CD4-positive, alpha-beta T cell (primary cell): ENCODE measurements at regions not wholly inside any gene's neighbourhood (a gene's known extent, or its start where the extent isn't known, plus 50 kb on each side); places are given as distances from the start of the nearest gene placed in this dataset.

Experiments used
- ATAC-seq: fragments of 200-7000 bp; cut with Tn5 transposase; one replicate; pipeline ENCODE4 v1.10.0; 2022; ENCODE audit warnings: mild to moderate bottlenecking; ENCODE audit not compliant: poor library complexity
- CTCF ChIA-PET: fragments of 350-600 bp; sonication (Branson Sonifier 250); formaldehyde crosslinking; loops from one replicate; lab custom pipeline; 2021; ENCODE audit warnings: antibody characterized with exemption, inconsistent platforms; lab: Charles Lee
- POLR2A ChIA-PET: fragments of 350-600 bp; sonication (Branson Sonifier 250); formaldehyde crosslinking; loops from one replicate; lab custom pipeline; 2021; ENCODE audit warnings: antibody characterized with exemption, inconsistent platforms; lab: Charles Lee
- DNase-seq, 14 experiments: peaks; one replicate each; pipeline ENCODE4 v3.0.0-alpha.2; 2013 to 2020; ENCODE audit warnings: mixed read lengths in 2 of 14
- H3K27ac ChIP-seq, 2 donors: one replicate each; pipeline versions ENCODE4 v1.5.1 to v1.7.0; 2013; ENCODE audit warnings: low read length in 2 of 2, low read depth in 1 of 2, mild to moderate bottlenecking in 1 of 2
- H3K27me3 ChIP-seq, 2 experiments: 1 replicate in 1 of 2; 2 replicates in 1 of 2; pipeline versions ENCODE4 v1.6.1 to v1.7.0; 2013; ENCODE audit warnings: low read length in 2 of 2, control low read depth in 1 of 2, mild to moderate bottlenecking in 1 of 2, moderate library complexity in 1 of 2; ENCODE audit not compliant: insufficient read depth in 2 of 2, control insufficient read depth in 1 of 2
- H3K36me3 ChIP-seq: one replicate; pipeline ENCODE4 v1.6.1; 2013; ENCODE audit warnings: low read length, control low read depth; ENCODE audit not compliant: insufficient read depth
- H3K4me1 ChIP-seq: one replicate; pipeline ENCODE4 v1.6.1; 2013; ENCODE audit warnings: low read length, control low read depth; ENCODE audit not compliant: insufficient read depth
- H3K4me3 ChIP-seq: one replicate; pipeline ENCODE4 v1.5.1; 2013; ENCODE audit warnings: mild to moderate bottlenecking, low read length, moderate library complexity
- H3K9me3 ChIP-seq, 2 experiments: 1 replicate in 1 of 2; 2 replicates in 1 of 2; pipeline versions ENCODE4 v1.6.1 to v1.7.0; 2013; ENCODE audit warnings: low read length in 2 of 2, mild to moderate bottlenecking in 2 of 2, control low read depth in 1 of 2, moderate library complexity in 1 of 2; ENCODE audit not compliant: control insufficient read depth in 1 of 2, insufficient read depth in 1 of 2
- H3K27ac Mint-ChIP-seq: one replicate; pipeline ENCODE4 v1.8.0; 2020; ENCODE audit warnings: mixed read lengths
- H3K27me3 Mint-ChIP-seq: one replicate; pipeline ENCODE4 v1.8.0; 2021; ENCODE audit warnings: mixed read lengths
- H3K36me3 Mint-ChIP-seq: one replicate; pipeline ENCODE4 v1.8.0; 2021; ENCODE audit warnings: low read depth, mixed read lengths
- H3K4me1 Mint-ChIP-seq: one replicate; pipeline ENCODE4 v1.8.0; 2021; ENCODE audit warnings: low read depth, mixed read lengths
- H3K4me3 Mint-ChIP-seq: one replicate; pipeline ENCODE4 v1.8.0; 2020; ENCODE audit warnings: mild to moderate bottlenecking, mixed read lengths
- H3K9me3 Mint-ChIP-seq: one replicate; pipeline ENCODE4 v1.8.0; 2020; ENCODE audit warnings: mixed read lengths
- intact Hi-C, 2 experiments: fragments of 100-400 bp; cut with DNase I in 1 of 2; cut with micrococcal nuclease in 1 of 2; formaldehyde crosslinking; loops; one replicate each; pipeline versions ENCODE4 v1.15.1 to v1.9.0; 2023 to 2025; cut with DNase I, micrococcal nuclease
- TF ChIP-seq, protein P1 (sequence below): fragments of 200-600 bp; IDR thresholded peaks from one replicate; pipeline ENCODE4 v1.8.0; 2022; ENCODE audit warnings: antibody characterized with exemption, mild to moderate bottlenecking

DNA sequence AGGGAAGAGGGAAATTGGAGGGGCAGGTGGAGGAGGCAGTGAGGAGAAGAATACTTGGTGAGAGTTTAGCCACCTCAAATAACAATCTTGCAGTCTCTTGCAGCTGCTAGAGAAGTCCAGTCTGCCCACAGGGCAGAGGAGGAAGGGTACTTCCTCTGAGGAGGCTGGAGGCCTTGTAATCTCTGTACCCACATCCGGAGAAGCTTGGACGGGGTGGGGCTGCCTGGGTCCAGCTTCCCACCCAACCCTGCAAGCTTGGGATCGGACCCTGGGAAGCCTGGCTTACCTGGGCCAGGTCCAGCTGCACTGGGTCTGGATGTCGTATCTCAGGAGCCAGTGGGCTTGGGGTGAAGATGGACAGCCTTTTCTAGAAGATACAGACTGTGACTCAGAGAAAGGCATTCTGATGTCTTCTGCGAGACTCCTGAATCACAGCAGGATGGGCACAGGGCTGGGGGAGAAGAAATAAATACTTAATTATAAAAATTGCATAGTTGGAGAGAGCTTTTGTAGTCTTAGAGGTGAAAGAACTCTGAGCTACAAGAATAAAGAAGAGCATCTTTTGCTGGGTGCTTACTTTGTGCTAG lies 111.8 kb upstream of the JUN start:
- H3K27me3 Mint-ChIP-seq: no peaks in the 10 kb centered on the region
- Histone ChIP-seq H3K27ac (no peak overlapping the region), H3K4me3 (no peak overlapping the region), H3K9me3 (no peaks in the 10 kb centered on the region), H3K4me1 (peaks cover 20% of the 10 kb centered on the region), H3K27me3 (no peaks in the 10 kb centered on the region), H3K36me3 (no peaks in the 10 kb centered on the region)
- no peak for ATAC-seq
- ChIA-PET POLR2A (interaction anchor here (0.7 kb wide), 1 partner anchor 110 kb away, joined by 3 read pairs; no protein-coding TSS in a partner anchor), CTCF (no interaction called here)
- H3K27ac Mint-ChIP-seq: no peak overlapping the region
- H3K36me3 Mint-ChIP-seq: no peaks in the 10 kb centered on the region
- intact Hi-C loops: no loop called here
- H3K4me1 Mint-ChIP-seq: no peaks in the 10 kb centered on the region
- TF ChIP-seq, protein P1, sequence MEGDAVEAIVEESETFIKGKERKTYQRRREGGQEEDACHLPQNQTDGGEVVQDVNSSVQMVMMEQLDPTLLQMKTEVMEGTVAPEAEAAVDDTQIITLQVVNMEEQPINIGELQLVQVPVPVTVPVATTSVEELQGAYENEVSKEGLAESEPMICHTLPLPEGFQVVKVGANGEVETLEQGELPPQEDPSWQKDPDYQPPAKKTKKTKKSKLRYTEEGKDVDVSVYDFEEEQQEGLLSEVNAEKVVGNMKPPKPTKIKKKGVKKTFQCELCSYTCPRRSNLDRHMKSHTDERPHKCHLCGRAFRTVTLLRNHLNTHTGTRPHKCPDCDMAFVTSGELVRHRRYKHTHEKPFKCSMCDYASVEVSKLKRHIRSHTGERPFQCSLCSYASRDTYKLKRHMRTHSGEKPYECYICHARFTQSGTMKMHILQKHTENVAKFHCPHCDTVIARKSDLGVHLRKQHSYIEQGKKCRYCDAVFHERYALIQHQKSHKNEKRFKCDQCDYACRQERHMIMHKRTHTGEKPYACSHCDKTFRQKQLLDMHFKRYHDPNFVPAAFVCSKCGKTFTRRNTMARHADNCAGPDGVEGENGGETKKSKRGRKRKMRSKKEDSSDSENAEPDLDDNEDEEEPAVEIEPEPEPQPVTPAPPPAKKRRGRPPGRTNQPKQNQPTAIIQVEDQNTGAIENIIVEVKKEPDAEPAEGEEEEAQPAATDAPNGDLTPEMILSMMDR: no peak
- H3K4me3 Mint-ChIP-seq: no peak overlapping the region
- no peak for DNase-seq
- no peaks in the 10 kb centered on the region for H3K9me3 Mint-ChIP-seq

DNA sequence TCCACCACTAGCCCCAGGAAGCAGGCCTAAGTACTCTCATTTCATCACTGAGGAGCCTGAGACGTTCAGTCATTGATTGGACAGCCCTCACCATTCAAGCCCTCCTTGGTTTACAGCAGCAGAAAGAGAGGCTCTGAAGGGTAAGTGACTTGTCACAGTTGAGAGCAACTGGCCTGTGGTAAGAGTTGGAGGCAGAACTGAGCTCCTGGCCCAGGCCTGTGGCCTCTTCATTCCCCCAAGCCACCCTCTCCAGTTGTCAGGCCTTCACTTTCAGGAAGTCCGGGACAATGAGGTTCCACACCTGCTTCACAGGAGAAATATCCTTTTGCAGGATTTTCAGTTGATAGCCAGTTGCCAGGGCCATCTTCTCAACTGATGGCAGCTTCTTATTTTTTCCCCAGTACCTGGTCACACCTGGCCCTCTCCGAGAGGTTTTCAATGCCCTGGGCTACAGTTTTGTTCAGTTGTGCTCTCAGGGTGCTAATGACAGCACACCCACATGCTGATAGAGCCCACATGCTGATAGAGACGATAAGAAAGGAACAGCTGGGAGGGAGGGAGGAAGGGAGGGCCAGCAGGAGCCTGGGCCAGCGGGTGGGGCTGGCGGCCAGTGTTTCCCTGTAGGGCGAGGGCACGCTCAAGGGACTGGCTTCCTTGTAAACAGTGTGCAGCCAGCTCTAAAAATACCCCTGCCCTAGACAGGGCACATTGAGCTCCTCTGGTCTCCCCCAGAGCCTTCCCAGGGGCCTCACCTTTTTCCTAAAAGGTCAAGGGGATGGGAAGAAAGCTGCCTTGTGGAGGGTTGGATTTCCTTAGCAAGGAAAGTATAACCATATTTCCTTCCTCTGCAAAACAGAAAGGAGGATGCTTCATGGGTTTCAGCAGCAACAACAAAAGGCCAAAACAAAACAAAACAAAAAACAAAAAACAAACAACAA lies 112.7 kb upstream of the JUN start:
- Mint-ChIP-seq H3K27me3 (no peaks in the 10 kb centered on the region), H3K9me3 (no peaks in the 10 kb centered on the region), H3K4me3 (no peak overlapping the region), H3K36me3 (no peaks in the 10 kb centered on the region), H3K27ac (no peak overlapping the region), H3K4me1 (no peaks in the 10 kb centered on the region)
- ChIA-PET CTCF (no interaction called here), POLR2A (interaction anchor here (0.7 kb wide), 1 partner anchor 111 kb away, joined by 3 read pairs; no protein-coding TSS in a partner anchor)
- Histone ChIP-seq H3K27ac (no peak overlapping the region), H3K4me3 (no peak overlapping the region), H3K4me1 (peaks cover 20% of the 10 kb centered on the region), H3K36me3 (no peaks in the 10 kb centered on the region), H3K27me3 (no peaks in the 10 kb centered on the region), H3K9me3 (no peaks in the 10 kb centered on the region)
- DNase-seq (no peak), ATAC-seq (no peak)
- TF ChIP-seq, protein P1: no peak
- intact Hi-C loops: no loop called here

DNA sequence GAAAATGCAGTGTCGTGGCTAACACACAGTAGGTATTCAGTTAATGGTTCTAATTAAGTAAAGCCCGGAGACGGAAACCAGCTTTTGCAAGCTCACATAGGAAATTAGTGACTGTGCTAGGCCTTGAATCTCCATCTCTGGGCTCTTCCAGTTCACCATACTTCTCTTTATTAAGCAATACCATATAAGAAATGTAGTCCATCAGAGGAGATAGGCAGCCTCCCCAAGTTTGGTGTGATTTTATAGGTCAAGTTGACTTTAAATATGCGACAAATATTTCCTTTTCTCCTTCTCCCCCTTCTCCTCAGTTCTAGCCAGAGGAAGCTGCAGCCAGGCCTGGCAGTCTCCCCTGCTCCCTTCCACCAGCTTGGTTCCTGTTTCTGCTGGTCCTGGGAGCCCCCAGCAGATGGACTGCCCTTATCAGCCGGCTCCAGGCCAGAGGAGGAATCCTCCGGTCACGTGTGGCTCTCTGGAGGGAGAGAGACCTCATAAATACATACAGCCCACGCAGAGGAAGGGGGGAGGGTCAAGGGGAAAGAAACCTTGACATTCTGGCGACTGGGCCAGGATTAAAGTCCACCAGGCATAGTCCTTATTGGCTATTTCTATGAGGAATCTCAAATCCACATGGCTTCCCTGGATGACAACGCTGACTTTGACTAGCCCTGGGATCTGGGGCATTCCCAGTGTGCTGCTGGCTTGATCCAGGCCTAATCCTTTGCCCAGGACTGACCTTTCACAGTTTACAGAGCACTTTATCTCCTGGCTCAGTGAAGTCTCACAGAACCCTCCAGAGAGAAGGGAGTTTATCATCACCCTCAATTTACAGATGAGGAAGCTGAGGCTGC lies 115.1 kb upstream of the JUN start:
- CTCF ChIA-PET: no interaction called here
- POLR2A ChIA-PET: interaction anchor here (0.6 to 1.1 kb wide), 2 partner anchors 12 to 116 kb away, joined by 3 read pairs; partner anchors contain the start of gene JUN

More for the DNA sequence above, 115.1 kb upstream of the JUN start:
- Mint-ChIP-seq H3K4me3 (no peak overlapping the region), H3K9me3 (no peaks in the 10 kb centered on the region), H3K36me3 (no peaks in the 10 kb centered on the region), H3K27ac (no peak overlapping the region), H3K27me3 (no peaks in the 10 kb centered on the region), H3K4me1 (peaks cover 9% of the 10 kb centered on the region)
- Histone ChIP-seq H3K9me3 (no peaks in the 10 kb centered on the region), H3K36me3 (no peaks in the 10 kb centered on the region), H3K27me3 (no peaks in the 10 kb centered on the region), H3K27ac (no peak overlapping the region), H3K4me1 (peaks cover 28% of the 10 kb centered on the region), H3K4me3 (no peak overlapping the region)
- intact Hi-C loops: no loop called here
- ATAC-seq: no peak
- TF ChIP-seq, protein P1: no peak
- DNase-seq: no peak
